PFSK-1 (cell line): ENCODE measurements at regions not wholly inside any gene's neighbourhood (a gene's known extent, or its start where the extent isn't known, plus 50 kb on each side); places are given as distances from the start of the nearest gene placed in this dataset.

ENCODE experiments used
- FOXP2 ChIP-seq: optimal IDR thresholded peaks from 2 replicates; pipeline ENCODE3; 2011; ENCODE audit warnings: borderline replicate concordance, control low read depth, inconsistent platforms; ENCODE audit not compliant: insufficient read depth; ENCODE audit errors: extremely low read length, extremely low read depth
- POLR2AphosphoS5 ChIP-seq: IDR thresholded peaks from 2 replicates; pipeline ENCODE4 v1.6.1; 2012; ENCODE audit warnings: low read depth, mild to moderate bottlenecking, control low read depth, low read length, moderate library complexity
- REST ChIP-seq, 2 experiments: IDR thresholded peaks; 2 replicates each; pipeline versions ENCODE4 v1.6.1 to v1.8.0; 2011 to 2012; ENCODE audit warnings: low read depth in 2 of 2, low read length in 2 of 2, control low read depth in 1 of 2, inconsistent platforms in 1 of 2, mild to moderate bottlenecking in 1 of 2, moderate library complexity in 1 of 2; ENCODE audit not compliant: insufficient read depth in 1 of 2
- SIN3A ChIP-seq: IDR thresholded peaks from 2 replicates; pipeline ENCODE4 v1.6.1; 2012; ENCODE audit warnings: mild to moderate bottlenecking, low read length, moderate library complexity, borderline replicate concordance; ENCODE audit not compliant: insufficient read depth
- TAF1 ChIP-seq: IDR thresholded peaks from 2 replicates; pipeline ENCODE4 v1.6.1; 2012; ENCODE audit warnings: low read length, control low read depth, borderline replicate concordance; ENCODE audit not compliant: insufficient read depth

- TF ChIP-seq POLR2AphosphoS5 (no peak), SIN3A (no peak), FOXP2 (no peak), TAF1 (no peak), REST (IDR thresholded peaks at IDR 0.05; ENCODE audit: insufficient read depth in 1 of 2, low read depth in 2 of 2, low read length in 2 of 2) (no peak)
Measured at GRCh38 chr10:2899246-2899951, 167.9 kb upstream of the PFKP start.

- TF ChIP-seq REST (IDR thresholded peaks at IDR 0.05; ENCODE audit: insufficient read depth in 1 of 2, low read depth in 2 of 2, low read length in 2 of 2) (no peak), TAF1 (no peak), FOXP2 (no peak), POLR2AphosphoS5 (no peak), SIN3A (no peak)
Measured at GRCh38 chr10:2898509-2898860, 168.9 kb upstream of the PFKP start.

DNA sequence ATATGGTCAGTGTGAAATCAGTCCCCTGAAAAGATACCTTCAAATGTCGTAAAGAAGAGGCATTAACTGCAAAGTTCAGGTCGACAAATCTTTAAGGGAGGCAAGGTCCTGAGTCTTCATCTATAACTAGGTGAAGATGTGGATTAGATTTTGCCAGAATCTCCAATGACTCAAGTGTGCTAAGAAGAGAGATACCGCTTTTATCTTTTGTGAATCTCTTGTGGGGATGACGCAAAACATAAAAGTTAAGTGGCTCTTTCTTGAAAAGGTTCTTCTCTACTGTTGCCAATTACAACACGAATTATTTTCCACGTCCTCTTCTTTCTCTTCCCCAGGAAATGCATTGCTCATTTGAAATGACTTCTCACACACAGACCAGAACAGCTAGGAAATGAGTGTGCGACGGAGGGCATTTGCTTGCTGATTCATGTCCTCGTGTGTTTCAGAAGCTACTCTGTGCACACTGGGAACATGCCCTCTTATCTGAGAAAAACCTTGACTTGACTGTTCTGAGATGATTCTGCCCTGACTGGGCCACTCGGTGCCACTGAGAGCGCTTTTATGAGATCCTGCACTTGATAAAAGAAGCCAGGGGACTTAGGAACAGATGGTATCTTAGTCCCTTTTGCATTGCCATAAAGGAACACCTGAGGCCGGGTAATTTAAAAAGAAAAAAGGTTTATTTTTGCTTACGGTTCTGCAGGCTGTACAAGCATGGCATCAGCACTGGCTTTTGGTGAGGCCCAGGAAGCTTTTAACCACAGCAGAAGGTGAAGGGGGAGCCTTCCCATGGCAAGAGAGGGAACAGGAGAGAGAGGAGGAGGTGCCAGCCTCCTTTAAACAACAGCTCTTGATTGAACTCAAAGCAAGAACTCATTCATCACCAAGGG lies 169.5 kb upstream of the PFKP start:
- TF ChIP-seq TAF1 (no peak), REST (IDR thresholded peaks at IDR 0.05; ENCODE audit: insufficient read depth in 1 of 2, low read depth in 2 of 2, low read length in 2 of 2) (no peak), POLR2AphosphoS5 (no peak), FOXP2 (no peak), SIN3A (no peak)

GRCh38 chr10:2895594-2896196 lies 171.7 kb upstream of the PFKP start:
- no peak for TF ChIP-seq SIN3A
- no peak for TF ChIP-seq POLR2AphosphoS5
- TF ChIP-seq FOXP2 = no peak
- TF ChIP-seq TAF1 = no peak
- no peak for TF ChIP-seq REST (IDR thresholded peaks at IDR 0.05; ENCODE audit: insufficient read depth in 1 of 2, low read depth in 2 of 2, low read length in 2 of 2)
